OCI-M1 (cell line): ENCODE measurements at regions not wholly inside any gene's neighbourhood (a gene's known extent, or its start where the extent isn't known, plus 50 kb on each side); places are given as distances from the start of the nearest gene placed in this dataset.
"Not testable (repeated sequence)": the region's sequence is repeated elsewhere in the genome, so short reads cannot be mapped to it uniquely, and the experiment has no call there.

Experiments
- DNase-seq: peaks from one replicate; lab custom pipeline; 2025; lab: John Stamatoyannopoulos, UW

DNA sequence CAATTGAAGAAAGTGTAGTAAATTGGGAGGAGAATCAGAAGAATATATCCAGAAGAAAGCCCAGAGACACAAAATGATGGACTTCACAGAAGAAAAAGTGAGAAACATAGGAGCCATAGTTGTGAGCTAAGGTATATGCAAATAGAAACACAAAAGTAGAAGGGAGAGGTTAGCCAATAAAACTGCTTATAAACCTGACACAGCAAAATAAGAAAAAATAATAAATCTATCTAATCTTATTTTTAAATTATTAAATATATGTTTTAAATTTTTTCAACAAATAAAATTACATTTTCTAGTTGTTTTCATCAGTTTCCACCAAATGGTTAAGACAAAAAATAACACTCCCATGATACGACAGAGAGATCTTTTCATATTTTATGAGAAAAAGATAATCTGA, 903.5 kb downstream of the DNAJB9 start:
- DNase-seq = no peak

DNA sequence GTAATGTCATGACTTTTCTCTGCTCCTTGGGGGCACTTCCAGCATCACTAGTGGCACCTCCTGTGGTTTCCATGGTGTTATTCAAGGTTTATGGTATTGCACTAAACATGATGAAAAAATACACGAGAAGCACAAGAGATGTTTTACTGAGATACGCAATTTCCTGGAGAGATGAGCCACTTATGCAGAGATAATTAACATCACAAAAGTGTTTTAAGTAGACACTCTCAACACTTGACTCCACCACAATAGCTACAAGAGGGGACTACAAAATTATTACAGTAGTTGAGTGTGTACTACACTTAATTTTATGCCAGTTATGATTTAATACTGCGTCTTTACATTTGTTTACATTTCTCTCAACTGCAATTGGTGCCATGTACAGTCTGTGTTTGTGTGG, 906.7 kb downstream of the DNAJB9 start:
- DNase-seq = no peak

DNA sequence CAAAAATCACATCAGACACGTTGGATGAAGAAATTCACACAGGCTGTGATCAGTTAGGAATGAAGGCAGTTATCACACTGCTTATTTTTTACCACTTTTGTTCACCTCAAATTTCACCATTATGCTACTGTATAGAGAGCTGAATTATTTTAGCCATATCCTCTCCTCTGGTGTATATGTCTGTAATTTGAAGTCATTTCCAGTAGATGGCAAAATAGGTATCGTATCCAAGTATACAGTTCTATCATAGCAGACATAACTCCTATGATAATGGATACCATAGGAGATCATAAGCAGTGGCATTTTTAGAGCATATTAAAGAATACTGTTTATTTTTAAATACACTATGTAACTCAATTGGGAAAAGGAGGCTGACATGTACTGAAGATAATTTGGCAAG, 909.7 kb downstream of the DNAJB9 start:
- DNase-seq = peak; percentile 2

DNA sequence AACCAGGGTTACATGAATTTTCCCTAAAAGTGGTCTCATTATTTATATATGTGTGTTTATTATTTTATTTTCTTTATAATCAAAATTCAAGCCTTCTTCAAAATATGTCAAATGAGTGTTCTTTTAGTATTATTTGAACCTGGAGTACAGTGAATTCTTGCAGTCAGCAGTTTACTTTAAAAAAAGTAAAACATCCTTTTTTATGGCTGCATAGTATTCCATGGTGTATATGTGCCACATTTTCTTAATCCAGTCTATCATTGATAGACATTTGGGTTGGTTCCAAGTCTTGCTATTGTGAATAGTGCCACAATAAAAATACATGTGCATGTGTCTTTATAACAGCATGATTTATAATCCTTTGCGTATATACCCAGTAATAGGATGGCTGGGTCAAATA, 920.9 kb downstream of the DNAJB9 start:
- not testable (repeated sequence) for DNase-seq

DNA sequence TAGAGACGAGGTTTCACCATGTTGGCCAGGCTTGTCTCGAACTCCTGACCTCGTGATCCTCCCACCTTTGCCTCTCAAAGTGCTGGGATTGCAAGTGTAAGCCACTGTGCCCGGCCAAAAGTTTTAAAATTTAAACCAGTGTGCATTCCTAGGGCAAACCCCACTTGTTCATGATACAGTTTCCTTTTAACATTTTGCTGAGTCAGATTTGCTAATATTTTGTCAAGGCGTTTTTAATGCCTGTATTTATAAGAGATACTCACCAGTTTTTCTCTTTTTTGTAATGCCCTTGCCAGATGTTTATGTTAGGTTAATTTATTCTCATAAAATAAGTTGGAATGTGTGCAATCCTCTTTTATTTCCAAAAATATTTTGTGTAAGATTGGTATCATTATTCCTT, 927.4 kb downstream of the DNAJB9 start:
- DNase-seq = no peak

DNA sequence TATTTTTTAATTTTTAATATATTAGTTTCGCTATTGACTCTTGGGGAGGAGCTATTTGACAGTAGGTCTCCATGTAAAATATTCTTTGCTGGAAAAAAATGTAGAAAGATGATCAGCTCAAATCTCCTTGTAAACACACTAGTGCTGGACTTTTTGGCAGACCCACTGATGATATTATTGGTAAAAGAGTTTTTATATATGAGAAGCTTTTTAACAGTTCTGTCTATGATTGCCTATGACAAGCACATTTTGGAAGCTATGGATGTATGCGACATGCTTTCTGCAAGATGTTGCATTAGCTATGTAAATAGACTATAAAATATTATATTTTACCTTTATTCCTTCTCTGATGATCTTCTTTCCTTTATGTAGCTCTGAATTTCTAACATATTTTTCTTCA, 928.5 kb downstream of the DNAJB9 start:
- DNase-seq = no peak

DNA sequence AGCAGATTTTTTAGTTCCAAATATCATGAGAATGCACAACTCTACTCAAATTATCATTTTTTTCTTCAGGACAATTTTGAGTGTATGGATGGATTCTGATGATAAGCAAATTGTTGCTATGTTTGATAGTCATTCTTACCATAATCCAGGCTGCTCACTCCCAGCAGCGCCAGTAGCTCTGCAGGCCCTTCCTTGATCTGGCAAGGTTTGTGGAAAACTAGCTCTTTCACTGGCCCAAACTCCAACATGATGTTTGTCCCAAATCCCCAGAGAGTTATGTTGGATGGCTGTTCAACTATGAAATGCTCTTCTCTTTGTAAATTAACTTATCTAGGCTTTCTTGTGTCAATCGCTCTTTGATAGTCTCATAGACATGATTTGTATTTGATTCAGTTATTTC, 933.7 kb downstream of the DNAJB9 start:
- DNase-seq = no peak

DNA sequence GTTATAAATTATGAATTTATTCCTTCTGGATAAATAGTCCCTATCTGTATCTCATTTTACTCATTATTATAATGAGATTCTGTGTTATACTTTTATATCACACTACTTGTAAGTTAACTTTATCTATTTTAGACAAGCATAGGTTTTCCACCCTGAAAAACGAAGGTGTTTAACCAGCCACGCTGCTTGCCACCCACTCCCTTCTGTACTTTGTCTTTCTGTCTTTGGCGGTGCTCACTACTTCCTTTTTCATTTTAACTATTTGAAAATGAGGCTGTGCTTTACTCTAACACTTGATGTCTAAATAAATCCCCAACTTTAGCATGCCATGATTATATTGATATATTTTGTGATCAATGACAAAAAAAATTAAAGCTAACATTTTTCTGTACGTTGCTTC, 952.9 kb downstream of the DNAJB9 start:
- DNase-seq = peak; percentile 1

DNA sequence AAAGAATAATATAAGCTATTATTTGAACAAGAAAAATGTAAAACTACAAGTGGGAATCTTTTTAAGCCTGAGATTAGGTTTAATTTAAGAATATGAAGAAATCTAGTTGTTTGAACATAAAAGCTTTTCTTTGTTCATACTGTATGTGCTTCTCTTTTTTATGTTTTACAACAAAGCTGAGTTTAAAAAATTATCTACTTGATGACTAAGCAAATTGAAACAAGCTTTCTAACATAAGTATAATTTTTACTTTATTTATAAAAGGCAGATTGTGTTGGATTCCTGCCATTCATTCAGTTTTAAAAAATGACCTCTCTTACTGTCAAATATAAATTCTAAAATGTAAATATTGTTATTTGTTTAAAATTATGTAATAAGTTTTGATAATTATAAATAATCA, 958.2 kb downstream of the DNAJB9 start:
- DNase-seq = no peak

DNA sequence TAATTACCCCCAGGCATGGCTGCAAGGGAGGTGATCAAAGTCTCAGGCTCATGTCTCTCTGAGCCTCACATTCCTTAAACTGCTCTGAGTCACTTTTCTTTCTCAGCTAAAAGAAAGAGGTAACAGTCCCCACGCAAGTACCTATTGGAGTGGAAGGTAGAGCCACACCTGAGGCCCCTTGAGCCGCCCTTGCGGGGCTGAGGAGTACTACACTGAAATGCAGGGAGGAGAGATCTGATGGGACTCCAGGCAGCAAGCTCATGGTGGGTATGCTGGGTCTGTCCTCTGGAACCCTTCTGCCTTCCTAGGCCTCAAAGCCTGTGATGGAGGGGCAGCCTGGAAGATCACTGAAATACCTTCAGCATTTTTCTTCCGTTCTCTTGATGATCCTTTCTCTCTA, 960.0 kb downstream of the DNAJB9 start:
- DNase-seq = no peak

DNA sequence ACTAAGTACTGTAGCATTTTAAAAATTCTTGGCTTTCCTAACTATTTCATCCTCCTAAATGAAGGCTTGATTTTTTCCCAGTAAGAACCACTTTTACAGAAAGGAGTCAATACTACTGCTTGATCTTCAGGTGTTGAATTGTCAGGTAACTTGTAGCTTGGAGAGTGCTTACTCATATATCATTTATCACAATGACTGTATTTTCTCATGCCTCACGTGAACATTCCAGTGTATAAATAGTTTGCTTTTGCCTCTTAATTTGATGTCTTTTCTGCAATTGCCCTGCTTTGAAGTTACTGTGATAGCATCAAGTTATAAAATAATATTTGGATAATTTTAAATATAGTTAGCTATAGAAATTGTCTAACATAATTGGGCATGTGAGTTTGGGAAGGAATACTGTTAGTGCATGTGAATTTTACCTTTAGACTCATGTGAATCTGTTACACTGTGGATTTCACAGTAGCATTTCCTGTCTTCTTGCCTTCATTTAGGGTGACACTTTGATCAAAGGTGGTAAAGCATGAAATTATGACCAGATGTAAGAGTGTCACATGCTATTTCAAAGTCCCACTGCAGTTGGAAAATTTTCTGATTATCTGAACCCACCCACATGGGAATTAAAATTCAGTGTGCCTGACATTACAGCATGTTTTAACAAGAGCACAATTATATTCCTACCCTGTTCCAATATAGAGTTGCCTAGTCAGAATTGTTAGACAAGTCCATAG, 962.8 kb downstream of the DNAJB9 start:
- no peak for DNase-seq

DNA sequence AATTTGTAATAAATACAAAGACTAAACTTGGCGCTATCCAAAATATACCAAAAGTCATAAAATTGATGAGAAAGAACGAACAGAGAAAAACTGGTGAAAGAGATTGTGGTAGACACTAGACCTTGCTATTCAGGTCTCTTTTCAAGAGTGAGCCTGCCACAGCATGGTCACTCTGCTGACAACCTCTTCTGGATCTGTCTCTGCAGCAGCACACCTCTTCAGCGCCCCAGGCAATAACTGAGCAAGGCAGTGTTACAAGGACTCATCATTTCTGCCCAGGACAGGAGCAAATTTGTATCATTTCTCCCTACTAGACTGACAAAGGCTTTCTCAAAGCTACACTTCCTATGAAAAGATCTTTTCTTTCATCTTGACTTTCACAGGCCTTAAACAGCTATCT, 976.0 kb downstream of the DNAJB9 start:
- no peak for DNase-seq

DNA sequence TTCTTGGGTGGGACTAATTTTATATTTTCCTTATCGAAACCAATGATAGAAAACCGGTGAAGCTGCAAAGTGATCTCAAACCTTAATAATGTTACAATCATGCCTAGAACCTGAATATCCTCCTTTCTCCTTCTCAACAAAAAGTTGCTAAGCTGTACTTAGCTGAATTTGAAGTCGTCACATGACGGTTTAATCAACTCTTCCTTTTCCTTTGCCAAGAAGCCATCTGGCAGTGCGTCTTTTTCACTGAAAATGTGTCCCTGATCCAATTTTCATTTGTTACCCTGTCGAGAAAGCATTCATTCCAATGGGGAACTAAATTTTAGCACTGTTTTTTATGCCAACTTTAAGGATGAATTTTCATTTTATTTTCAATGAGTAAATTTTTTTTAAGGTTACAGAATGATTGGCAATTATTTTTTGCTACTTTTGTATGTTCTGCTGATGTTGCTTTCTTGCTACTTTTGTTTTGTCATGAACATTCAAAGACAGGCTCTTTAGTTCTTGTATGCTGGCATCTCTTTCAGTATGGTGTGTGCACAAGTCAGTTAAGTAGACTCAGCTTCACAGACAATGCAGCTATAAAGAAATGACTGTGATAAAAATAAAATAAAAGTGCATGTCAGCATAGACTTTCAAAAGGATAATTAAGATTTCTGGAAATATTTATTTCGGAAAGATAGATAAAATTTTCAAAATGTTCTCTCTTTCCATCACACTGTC, 980.0 kb downstream of the DNAJB9 start:
- DNase-seq = no peak

DNA sequence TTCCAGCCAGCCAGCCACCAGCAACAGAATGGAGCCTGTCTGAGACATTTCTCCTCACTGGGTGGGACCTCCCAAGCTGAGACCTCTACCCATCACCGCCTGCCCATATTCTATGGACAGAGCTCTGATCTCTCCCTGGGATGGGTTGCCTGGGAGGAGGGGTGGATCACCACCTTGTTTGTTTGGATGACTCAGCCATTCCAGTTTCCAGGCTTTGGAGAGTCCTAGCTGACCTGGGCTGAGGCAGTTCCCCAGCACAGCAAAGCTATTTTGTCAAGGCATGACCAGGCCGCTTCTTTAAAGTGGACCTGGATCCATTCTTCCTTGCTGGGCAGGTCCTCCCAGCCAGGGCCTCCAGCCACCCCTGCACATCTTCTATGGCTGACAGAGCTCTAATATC, 982.3 kb downstream of the DNAJB9 start:
- no peak for DNase-seq

DNA sequence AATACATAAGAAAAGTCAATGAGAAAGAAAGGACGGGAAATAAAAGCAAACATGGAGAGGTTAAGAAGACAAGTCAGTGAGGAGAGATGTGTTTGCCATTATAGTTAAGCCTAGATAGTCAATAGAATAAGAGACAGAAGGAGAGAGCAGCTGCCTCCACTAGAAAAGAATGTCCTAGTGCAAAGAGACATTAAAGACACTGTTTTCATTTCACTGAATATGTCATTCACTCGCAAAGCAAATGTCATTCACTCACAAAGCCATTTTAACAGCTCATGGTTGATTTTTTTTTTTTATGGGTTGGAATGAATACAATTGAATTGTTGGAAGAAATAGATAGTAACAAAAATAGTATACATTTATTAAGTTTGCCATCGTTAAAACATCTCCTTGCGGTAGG, 1007.6 kb downstream of the DNAJB9 start:
- DNase-seq = no peak

DNA sequence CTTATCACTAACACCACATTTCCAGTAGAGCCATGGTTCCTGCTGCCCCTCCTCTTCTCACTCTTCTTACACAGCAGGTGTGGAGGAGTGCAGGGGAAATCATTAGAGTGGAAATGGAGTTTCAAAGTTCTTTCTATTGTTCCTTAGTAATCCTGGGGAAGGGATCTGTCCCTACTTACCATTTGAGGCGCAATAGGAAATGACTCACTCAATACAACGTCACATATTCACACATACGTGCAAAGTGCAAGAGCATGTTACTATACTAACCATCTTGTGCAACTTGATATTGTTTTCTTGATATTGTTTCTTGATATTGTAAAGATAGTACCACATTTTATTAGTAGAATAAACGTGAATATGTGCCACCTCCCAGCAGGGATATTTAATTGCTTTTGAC, 1010.2 kb downstream of the DNAJB9 start:
- peak; percentile 31 for DNase-seq

DNA sequence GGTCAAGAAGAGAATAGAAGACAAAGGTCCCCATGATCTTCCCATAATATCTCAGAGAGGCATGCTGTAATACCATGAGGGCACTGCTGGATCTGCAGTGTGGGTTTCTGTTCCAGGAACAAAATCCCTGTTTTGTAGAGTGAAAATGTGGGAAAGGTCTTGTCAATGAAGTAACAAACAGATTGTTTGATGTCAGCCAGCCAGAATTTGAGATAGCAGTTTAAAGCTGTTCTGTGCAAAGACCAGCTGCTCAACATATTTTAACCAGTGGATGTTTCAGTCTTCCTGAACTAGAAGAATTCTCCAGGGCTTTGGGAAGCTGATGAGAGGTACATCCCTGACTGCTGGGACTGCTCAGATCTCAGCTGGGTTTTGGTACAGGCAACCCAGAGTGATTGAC, 1012.5 kb downstream of the DNAJB9 start:
- DNase-seq = no peak

DNA sequence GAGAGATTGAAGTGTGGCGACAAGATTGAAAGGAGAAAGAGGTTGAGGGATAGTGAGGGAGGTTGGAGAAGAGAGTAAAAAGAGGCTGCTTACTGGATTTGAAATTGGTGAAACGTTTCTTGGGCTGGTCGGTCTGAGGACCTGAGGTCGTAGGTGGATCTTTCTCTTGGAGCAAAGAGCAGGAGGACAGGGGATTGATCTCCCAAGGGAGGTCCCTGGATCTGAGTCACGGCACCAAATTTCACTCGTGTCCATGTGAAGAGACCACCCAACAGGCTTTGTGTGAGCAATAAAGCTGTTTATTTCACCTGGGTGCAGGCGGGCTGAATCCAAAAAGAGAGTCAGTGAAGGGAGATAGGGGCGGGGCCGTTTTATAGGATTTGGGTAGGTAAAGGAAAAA, 1027.3 kb downstream of the DNAJB9 start:
- not testable (repeated sequence) for DNase-seq

DNA sequence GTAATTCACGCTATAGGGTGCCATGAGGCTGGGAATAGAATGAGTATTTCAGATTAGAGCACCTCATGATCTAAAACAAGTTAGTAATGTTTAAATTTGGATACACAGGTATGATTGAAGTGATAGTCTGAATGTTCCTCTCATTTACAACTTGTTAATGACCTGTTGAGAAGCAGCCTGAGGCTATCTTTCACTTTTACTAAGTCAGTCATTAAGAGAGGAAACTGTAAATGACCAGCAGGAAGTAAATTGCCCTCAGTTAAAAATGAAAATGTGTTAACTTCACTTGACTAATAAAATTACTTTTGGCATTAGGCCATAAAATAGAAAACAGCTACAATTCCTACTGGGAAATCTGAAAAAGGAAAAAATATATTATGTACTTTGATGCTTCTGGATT, 1042.0 kb downstream of the DNAJB9 start:
- DNase-seq = no peak

DNA sequence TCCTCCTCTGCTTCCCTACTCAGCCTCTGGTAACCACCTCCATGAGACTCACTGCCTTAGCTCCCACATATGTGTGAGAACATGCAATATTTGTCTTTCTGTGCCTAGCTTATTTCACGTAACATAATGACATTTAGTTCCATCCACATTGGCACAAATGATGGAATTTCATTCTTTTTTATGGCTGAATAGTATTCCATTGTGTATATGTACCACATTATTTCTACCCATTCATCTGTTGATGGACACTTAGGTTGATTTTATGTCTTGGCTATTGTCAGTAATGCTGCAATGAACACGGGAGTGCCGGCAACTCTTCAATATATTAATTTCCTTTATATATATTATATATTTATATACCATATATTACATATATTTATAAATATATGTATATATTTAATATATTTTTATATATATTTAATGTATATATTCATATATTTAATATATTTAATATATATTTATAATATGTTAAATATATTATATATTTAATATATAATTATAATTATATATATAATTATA, 1046.9 kb downstream of the DNAJB9 start:
- DNase-seq = no peak

DNA sequence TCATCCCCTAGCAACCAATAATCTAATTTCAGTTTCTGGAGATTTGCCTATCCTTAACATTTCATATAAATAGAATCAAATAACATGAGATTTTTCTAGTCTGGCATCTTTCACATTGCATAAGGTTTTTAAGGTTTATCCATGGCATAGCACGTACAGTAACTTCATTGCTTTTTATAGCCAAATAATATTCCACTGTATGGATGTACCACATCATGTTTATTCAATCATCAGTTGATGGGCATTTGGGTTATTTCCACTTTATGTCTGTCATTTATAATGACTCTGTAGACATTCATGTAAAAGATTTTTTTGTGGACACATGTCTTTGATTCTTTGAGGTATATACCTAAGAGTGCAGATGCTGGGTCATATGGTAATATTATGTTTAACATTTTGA, 1052.6 kb downstream of the DNAJB9 start:
- DNase-seq = no peak

DNA sequence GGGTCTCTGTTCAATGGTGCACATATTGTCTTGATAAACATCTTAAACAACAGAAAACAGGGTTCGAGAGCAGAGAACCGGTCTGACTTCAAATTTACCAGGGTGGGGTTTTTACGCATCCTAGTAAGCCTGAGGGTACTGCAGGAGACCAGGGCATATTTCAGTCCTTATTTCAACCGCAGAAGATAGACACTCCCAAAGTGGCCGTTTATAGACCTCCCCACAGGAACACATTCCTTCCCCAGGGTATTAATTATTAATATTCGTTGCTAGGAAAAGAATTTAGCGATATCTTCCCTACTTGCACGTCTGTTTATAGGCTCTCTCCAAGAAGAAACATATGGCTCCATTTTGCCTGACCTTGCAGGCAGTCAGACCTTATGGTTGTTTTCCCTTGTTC, 1063.2 kb downstream of the DNAJB9 start:
- DNase-seq = not testable (repeated sequence)

DNA sequence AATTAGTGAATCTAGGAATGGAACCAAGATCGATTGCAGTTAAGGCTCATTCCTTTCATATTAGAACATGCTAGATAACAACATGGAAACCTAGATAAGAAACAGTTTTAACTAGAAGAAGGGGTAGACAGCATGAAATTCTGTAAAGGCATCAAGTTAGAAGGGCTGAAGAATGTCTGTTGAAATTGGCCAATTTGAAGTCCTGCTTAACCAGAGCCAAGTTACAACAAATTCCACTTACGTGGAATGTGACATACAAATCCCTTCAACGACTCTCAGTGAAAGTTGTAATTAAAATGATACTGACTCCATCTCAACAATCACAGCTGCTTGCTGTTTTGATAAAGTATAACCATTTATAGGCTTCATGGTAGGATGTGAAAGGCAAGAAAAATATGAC, 1065.7 kb downstream of the DNAJB9 start:
- DNase-seq = no peak
